ENCODE measurements at regions not wholly inside any gene's neighbourhood (a gene's known extent, or its start where the extent isn't known, plus 50 kb on each side); places are given as distances from the start of the nearest gene placed in this dataset.

GRCh38 chr11:38456371-38456770, 1858.3 kb upstream of the RAG2 start:
- Histone ChIP-seq H3K4me3 (no peak overlapping the region), H3K36me3 (no peaks in the 10 kb centered on the region), H3K4me1 (ENCODE audit: insufficient read depth) (no peaks in the 10 kb centered on the region), H3K27me3 (no peaks in the 10 kb centered on the region), H3K9me3 (no peaks in the 10 kb centered on the region), H3K27ac (no peak overlapping the region)
- DNase-seq = no peak
- 73 to 82% (median 76%) methylated on average over 3 of the region's 3 CpGs for WGBS, 3 donors
- TF ChIP-seq EP300 (IDR thresholded peaks at IDR 0.05) (no peak), CTCF (IDR thresholded peaks at IDR 0.05) (no peak), POLR2A (IDR thresholded peaks at IDR 0.05) (no peak)
- intact Hi-C loops (cut with DNase I) = no loop called here

- Histone ChIP-seq H3K4me3 (no peak overlapping the region), H3K27me3 (no peaks in the 10 kb centered on the region), H3K36me3 (no peaks in the 10 kb centered on the region), H3K9me3 (no peaks in the 10 kb centered on the region), H3K27ac (no peak overlapping the region), H3K4me1 (ENCODE audit: insufficient read depth) (peaks cover 5% of the 10 kb centered on the region)
- no peak for TF ChIP-seq POLR2A (IDR thresholded peaks at IDR 0.05)
- DNase-seq = peak in 2 of 5 donors; percentile 21 to 26
- intact Hi-C loops (cut with DNase I) = no loop called here
- 49 to 53% (median 52%) methylated on average over 2 of the region's 2 CpGs for WGBS, 3 donors
These were observed 1850.2 kb upstream of the RAG2 start for GRCh38 chr11:38448284-38448683.

- Histone ChIP-seq H3K27me3 (no peaks in the 10 kb centered on the region), H3K9me3 (no peaks in the 10 kb centered on the region), H3K27ac (no peak overlapping the region), H3K4me1 (ENCODE audit: insufficient read depth) (peaks cover 5% of the 10 kb centered on the region), H3K36me3 (no peaks in the 10 kb centered on the region), H3K4me3 (no peak overlapping the region)
- intact Hi-C loops (cut with DNase I) = no loop called here
- WGBS, 3 donors = 14 to 48% (median 41%) methylated on average over 1 of the region's 1 CpG
- no peak for DNase-seq
- no peak for TF ChIP-seq POLR2A (IDR thresholded peaks at IDR 0.05)
- TF ChIP-seq CTCF (IDR thresholded peaks at IDR 0.05) = no peak
These were observed 1848.3 kb upstream of the RAG2 start for GRCh38 chr11:38446336-38446735.

GRCh38 chr11:38438091-38438490, 1840.1 kb upstream of the RAG2 start:
- no peak overlapping the region for H3K4me3 ChIP-seq
- TF ChIP-seq CTCF (IDR thresholded peaks at IDR 0.05) = no peak
- no peak for TF ChIP-seq EP300 (IDR thresholded peaks at IDR 0.05)
- no peak for TF ChIP-seq POLR2A (IDR thresholded peaks at IDR 0.05)
- no peak overlapping the region for H3K27ac ChIP-seq
- H3K36me3 ChIP-seq = no peaks in the 10 kb centered on the region
- no peaks in the 10 kb centered on the region for H3K4me1 ChIP-seq (ENCODE audit: insufficient read depth)
- intact Hi-C loops (cut with DNase I) = no loop called here
- H3K27me3 ChIP-seq = no peaks in the 10 kb centered on the region
- DNase-seq = no peak
- H3K9me3 ChIP-seq = no peaks in the 10 kb centered on the region

GRCh38 chr11:38425578-38425977, 1827.5 kb upstream of the RAG2 start:
- intact Hi-C loops (cut with DNase I) = no loop called here
- Histone ChIP-seq H3K27me3 (no peaks in the 10 kb centered on the region), H3K36me3 (no peaks in the 10 kb centered on the region), H3K4me3 (no peak overlapping the region), H3K9me3 (no peaks in the 10 kb centered on the region), H3K4me1 (ENCODE audit: insufficient read depth) (no peaks in the 10 kb centered on the region), H3K27ac (no peak overlapping the region)
- DNase-seq = no peak
- WGBS, 3 donors = 83 to 90% (median 89%) methylated on average over 3 of the region's 3 CpGs
- TF ChIP-seq CTCF (IDR thresholded peaks at IDR 0.05) = no peak
- no peak for TF ChIP-seq POLR2A (IDR thresholded peaks at IDR 0.05)
- no peak for TF ChIP-seq EP300 (IDR thresholded peaks at IDR 0.05)

Data from ovary (tissue), 7 donors.